AG09319 (cell line): ENCODE measurements at regions not wholly inside any gene's neighbourhood (a gene's known extent, or its start where the extent isn't known, plus 50 kb on each side); places are given as distances from the start of the nearest gene placed in this dataset.

ENCODE experiments used
- DNase-seq: peaks from one replicate; pipeline ENCODE4 v3.0.0-alpha.2; 2010; ENCODE audit warnings: low read depth; ENCODE audit errors: extremely low read depth
- CTCF ChIP-seq: IDR thresholded peaks from 2 replicates; pipeline ENCODE4 v1.5.1; 2011; ENCODE audit warnings: low read depth, mild to moderate bottlenecking, inconsistent platforms, low read length, moderate library complexity

GRCh38 chr15:95125803-95126202, 894.4 kb downstream of the MCTP2 start:
- no peak for DNase-seq
- no peak for TF ChIP-seq CTCF

- TF ChIP-seq CTCF, result no peak
- no peak for DNase-seq
These were observed 896.0 kb downstream of the MCTP2 start for GRCh38 chr15:95127356-95127755.

GRCh38 chr15:95129574-95129973, 898.2 kb downstream of the MCTP2 start:
- DNase-seq, result no peak
- TF ChIP-seq CTCF, result no peak

GRCh38 chr15:95131131-95131556, 899.8 kb downstream of the MCTP2 start:
- no peak for DNase-seq
- TF ChIP-seq CTCF, result no peak

DNA sequence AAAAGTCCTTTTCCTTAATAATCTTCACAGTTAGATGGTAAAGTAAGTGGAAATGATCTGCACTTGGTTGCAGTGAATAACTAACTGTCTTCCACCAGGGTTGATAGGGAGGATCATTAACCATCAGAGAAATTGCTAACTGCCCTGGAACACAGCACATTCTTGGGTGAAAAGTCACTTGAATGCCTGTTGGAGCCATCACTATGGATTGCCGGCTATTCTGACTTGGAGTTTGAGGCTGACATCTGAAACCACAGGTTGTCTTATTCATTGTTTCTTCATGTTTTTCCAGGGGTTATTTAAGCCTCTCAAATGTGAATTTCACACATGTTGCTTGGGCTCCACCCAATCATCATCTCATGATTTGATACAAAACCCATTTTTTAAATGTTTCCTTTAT, 901.4 kb downstream of the MCTP2 start:
- TF ChIP-seq CTCF, result no peak
- no peak for DNase-seq

GRCh38 chr15:95134431-95135110, 903.2 kb downstream of the MCTP2 start:
- no peak for TF ChIP-seq CTCF
- DNase-seq, result no peak

- TF ChIP-seq CTCF, result no peak
- DNase-seq, result no peak
These were observed 907.4 kb downstream of the MCTP2 start for GRCh38 chr15:95138604-95139270.
